Keratinocyte (primary cell): ENCODE measurements at regions not wholly inside any gene's neighbourhood (a gene's known extent, or its start where the extent isn't known, plus 50 kb on each side); places are given as distances from the start of the nearest gene placed in this dataset.

Source experiments
- DNase-seq: peaks from one replicate; pipeline ENCODE4 v3.0.0-alpha.2; 2011; ENCODE audit warnings: low read depth, missing footprints, low spot score
- FAIRE-seq: peaks from 2 replicates; lab custom pipeline; 2011; peaks lifted over from hg19 to GRCh38; lab: Jason Lieb, UNC
- H2AFZ ChIP-seq: 2 replicates; pipeline ENCODE4 v1.6.0; 2012; ENCODE audit warnings: low read length, control low read depth, inconsistent platforms; ENCODE audit not compliant: control insufficient read depth
- H3K27ac ChIP-seq: 2 replicates; pipeline ENCODE4 v1.5.1; 2011; ENCODE audit warnings: low read length; ENCODE audit not compliant: control insufficient read depth, insufficient read depth
- H3K27me3 ChIP-seq: 3 replicates; pipeline ENCODE4 v1.6.0; 2011; ENCODE audit warnings: low read length; ENCODE audit not compliant: control insufficient read depth, insufficient read depth; ENCODE audit errors: extremely low read depth
- H3K36me3 ChIP-seq, 2 experiments: 2 replicates in 1 of 2; 3 replicates in 1 of 2; pipeline ENCODE4 v1.5.1; 2011; ENCODE audit warnings: low read length in 2 of 2, mild to moderate bottlenecking in 1 of 2; ENCODE audit not compliant: control insufficient read depth in 2 of 2, insufficient read depth in 2 of 2; ENCODE audit errors: extremely low read depth in 1 of 2
- H3K4me1 ChIP-seq: 3 replicates; pipeline ENCODE4 v1.5.1; 2011; ENCODE audit warnings: low read length; ENCODE audit not compliant: control insufficient read depth, insufficient read depth; ENCODE audit errors: extremely low read depth
- H3K4me2 ChIP-seq: 3 replicates; pipeline ENCODE4 v1.6.0; 2011; ENCODE audit warnings: low read depth, low read length; ENCODE audit not compliant: control insufficient read depth, insufficient read depth; ENCODE audit errors: extremely low read depth
- H3K4me3 ChIP-seq, 3 experiments: fragments of 200-600 bp in 1 of 3; sonication (generic) in 1 of 3; 2 replicates in 2 of 3; 3 replicates in 1 of 3; pipeline ENCODE4 v1.5.1; 2011 to 2016; ENCODE audit warnings: low read length in 3 of 3, mild to moderate bottlenecking in 3 of 3, control low read depth in 2 of 3, inconsistent platforms in 1 of 3, low read depth in 1 of 3, mixed read lengths in 1 of 3, mixed run types in 1 of 3, moderate library complexity in 1 of 3; ENCODE audit not compliant: control insufficient read depth in 2 of 3, insufficient read depth in 2 of 3; ENCODE audit errors: extremely low read depth in 1 of 3
- H3K79me2 ChIP-seq: 2 replicates; pipeline ENCODE4 v1.6.0; 2012; ENCODE audit warnings: low read length; ENCODE audit not compliant: control insufficient read depth, insufficient read depth
- H3K9ac ChIP-seq: 3 replicates; pipeline ENCODE4 v1.6.0; 2011; ENCODE audit warnings: low read length; ENCODE audit not compliant: control insufficient read depth, insufficient read depth; ENCODE audit errors: extremely low read depth
- H3K9me1 ChIP-seq: 3 replicates; pipeline ENCODE4 v1.6.0; 2011; ENCODE audit warnings: low read length; ENCODE audit not compliant: control insufficient read depth, insufficient read depth; ENCODE audit errors: extremely low read depth
- H3K9me3 ChIP-seq: 2 replicates; pipeline ENCODE4 v1.5.1; 2012; ENCODE audit warnings: low read depth, low read length; ENCODE audit not compliant: control insufficient read depth
- H4K20me1 ChIP-seq: 3 replicates; pipeline ENCODE4 v1.6.0; 2011; ENCODE audit warnings: low read length; ENCODE audit not compliant: control insufficient read depth, insufficient read depth; ENCODE audit errors: extremely low read depth
- EZH2 ChIP-seq: IDR thresholded peaks from one replicate; pipeline ENCODE4 v1.6.1; 2012; ENCODE audit warnings: inconsistent platforms, mild to moderate bottlenecking, low read length, moderate library complexity
- dilution Hi-C: fragments of 300-500 bp; cut with MboI; formaldehyde crosslinking; loops from one replicate; pipeline ENCODE4 v1.7.0; 2020; ENCODE audit warnings: low sequenced_read_pairs; ENCODE audit not compliant: extremely low pct_ligation_motif_present
- TF ChIP-seq, protein P1 (sequence below), 3 experiments: IDR thresholded peaks in 1 of 3; conservative IDR thresholded peaks in 1 of 3; optimal IDR thresholded peaks in 1 of 3; 2 replicates in 2 of 3; 3 replicates in 1 of 3; pipeline versions ENCODE3 to v1.5.1; 2011; ENCODE audit warnings: low read length in 3 of 3, mild to moderate bottlenecking in 3 of 3, moderate library complexity in 2 of 3, control low read depth in 1 of 3, inconsistent platforms in 1 of 3; ENCODE audit not compliant: insufficient read depth in 2 of 3; ENCODE audit errors: extremely low read depth in 1 of 3

DNA sequence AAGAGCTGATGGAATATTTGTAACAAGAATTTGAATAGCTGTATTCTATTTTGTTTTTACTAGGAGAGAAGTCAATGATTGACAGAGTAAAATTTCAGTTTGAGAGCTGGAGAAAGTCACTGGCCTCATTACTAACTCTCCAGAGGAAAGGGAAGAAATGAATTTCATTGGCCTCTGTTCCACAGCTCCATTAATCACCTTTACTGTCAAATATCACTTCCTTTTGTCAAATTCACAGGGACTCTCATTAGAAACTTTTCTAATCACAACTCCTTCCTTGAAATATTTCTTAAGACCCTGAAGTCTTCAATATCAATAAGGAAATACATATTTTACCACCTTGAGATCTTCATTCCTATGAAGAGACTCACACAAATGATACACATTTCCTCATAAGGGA lies 379.9 kb upstream of the RASGRP1 start:
- no peak for DNase-seq
- Histone ChIP-seq H3K36me3 (no peaks in the 10 kb centered on the region), H4K20me1 (no peaks in the 10 kb centered on the region), H3K9ac (no peak overlapping the region), H3K79me2 (no peaks in the 10 kb centered on the region), H3K4me1 (no peaks in the 10 kb centered on the region), H3K4me3 (no peak overlapping the region), H2AFZ (no peak overlapping the region), H3K4me2 (no peak overlapping the region), H3K27ac (no peak overlapping the region), H3K9me3 (no peaks in the 10 kb centered on the region), H3K9me1 (no peaks in the 10 kb centered on the region), H3K27me3 (peaks cover 4% of the 10 kb centered on the region)
- TF ChIP-seq EZH2, result no peak
- TF ChIP-seq, protein P1, sequence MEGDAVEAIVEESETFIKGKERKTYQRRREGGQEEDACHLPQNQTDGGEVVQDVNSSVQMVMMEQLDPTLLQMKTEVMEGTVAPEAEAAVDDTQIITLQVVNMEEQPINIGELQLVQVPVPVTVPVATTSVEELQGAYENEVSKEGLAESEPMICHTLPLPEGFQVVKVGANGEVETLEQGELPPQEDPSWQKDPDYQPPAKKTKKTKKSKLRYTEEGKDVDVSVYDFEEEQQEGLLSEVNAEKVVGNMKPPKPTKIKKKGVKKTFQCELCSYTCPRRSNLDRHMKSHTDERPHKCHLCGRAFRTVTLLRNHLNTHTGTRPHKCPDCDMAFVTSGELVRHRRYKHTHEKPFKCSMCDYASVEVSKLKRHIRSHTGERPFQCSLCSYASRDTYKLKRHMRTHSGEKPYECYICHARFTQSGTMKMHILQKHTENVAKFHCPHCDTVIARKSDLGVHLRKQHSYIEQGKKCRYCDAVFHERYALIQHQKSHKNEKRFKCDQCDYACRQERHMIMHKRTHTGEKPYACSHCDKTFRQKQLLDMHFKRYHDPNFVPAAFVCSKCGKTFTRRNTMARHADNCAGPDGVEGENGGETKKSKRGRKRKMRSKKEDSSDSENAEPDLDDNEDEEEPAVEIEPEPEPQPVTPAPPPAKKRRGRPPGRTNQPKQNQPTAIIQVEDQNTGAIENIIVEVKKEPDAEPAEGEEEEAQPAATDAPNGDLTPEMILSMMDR (optimal IDR thresholded peaks at IDR 0.05 in 1 of 3, IDR thresholded peaks at IDR 0.05 in 1 of 3, conservative IDR thresholded peaks at IDR 0.05 in 1 of 3; ENCODE audit: extremely low read depth in 1 of 3, insufficient read depth in 2 of 3, low read length in 3 of 3), result no peak
- no peak for FAIRE-seq
- dilution Hi-C loops, result no loop called here

DNA sequence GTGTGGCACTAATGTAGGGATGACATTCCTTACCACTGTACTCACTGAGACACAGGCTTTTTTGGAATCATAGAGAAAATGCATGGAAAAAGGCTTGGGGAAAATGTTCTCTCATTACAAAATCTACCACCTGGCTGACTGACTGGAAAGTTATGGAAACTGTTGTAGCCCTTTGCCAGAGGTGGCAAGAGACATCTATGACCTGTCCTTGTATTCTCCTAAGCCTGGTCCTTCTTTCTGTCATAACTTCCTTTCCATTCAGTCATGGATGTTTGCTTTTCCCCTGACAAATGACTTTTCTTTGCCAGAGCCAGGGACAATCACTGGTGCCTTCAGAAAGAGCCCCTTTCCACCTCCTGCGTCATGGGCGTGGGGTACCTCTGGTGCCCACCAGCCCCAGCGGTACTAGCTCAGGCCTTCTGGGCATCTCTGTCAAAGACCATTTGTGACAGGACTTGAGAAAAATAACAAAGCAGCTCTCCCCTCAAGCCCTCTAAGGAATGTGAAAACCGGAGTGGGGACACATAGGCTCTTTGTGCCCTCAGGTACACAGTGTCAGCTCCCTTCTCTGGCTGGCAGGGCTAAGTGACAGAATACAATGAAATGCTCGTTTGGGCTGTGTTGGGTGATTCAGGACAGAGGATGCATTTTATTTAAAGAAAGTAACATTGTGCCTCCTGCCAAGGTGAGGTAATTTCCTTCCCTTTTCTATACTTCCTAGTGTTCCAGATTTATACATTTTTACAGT lies 381.1 kb upstream of the RASGRP1 start:
- Histone ChIP-seq H3K4me2 (no peak overlapping the region), H4K20me1 (no peaks in the 10 kb centered on the region), H3K27me3 (peaks cover 4% of the 10 kb centered on the region), H3K9ac (no peak overlapping the region), H3K27ac (no peak overlapping the region), H3K4me1 (no peaks in the 10 kb centered on the region), H3K79me2 (no peaks in the 10 kb centered on the region), H3K9me1 (no peaks in the 10 kb centered on the region), H3K4me3 (no peak overlapping the region), H2AFZ (no peak overlapping the region), H3K36me3 (no peaks in the 10 kb centered on the region), H3K9me3 (no peaks in the 10 kb centered on the region)
- FAIRE-seq (no peak), DNase-seq (no peak)
- dilution Hi-C loops, result no loop called here
- TF ChIP-seq, protein P1 (optimal IDR thresholded peaks at IDR 0.05 in 1 of 3, IDR thresholded peaks at IDR 0.05 in 1 of 3, conservative IDR thresholded peaks at IDR 0.05 in 1 of 3; ENCODE audit: extremely low read depth in 1 of 3, insufficient read depth in 2 of 3, low read length in 3 of 3), result no peak
- TF ChIP-seq EZH2, result no peak
